Left lung (tissue), 4 donors: ENCODE measurements at regions not wholly inside any gene's neighbourhood (a gene's known extent, or its start where the extent isn't known, plus 50 kb on each side); places are given as distances from the start of the nearest gene placed in this dataset.
A peak's percentile ranks its signal among the peaks of the same experiment; 100 is the strongest.

Source experiments
- ATAC-seq: fragments of 200-7000 bp; cut with Tn5 transposase; one replicate; pipeline ENCODE4 v1.9.1; 2020; ENCODE audit warnings: moderate library complexity
- DNase-seq, 4 donors: peaks; one replicate each; pipeline ENCODE4 v3.0.0-alpha.2; 2013 to 2020
- H3K27ac ChIP-seq, 2 donors: fragments of 200-600 bp; sonication (generic) in 1 of 2; one replicate each; pipeline versions ENCODE4 v1.5.0 to v1.8.0; 2020 to 2021
- H3K27me3 ChIP-seq, 2 donors: fragments of 200-600 bp; sonication (generic) in 1 of 2; one replicate each; pipeline versions ENCODE4 v1.5.0 to v1.8.0; 2020 to 2021
- H3K36me3 ChIP-seq, 2 donors: fragments of 200-600 bp; sonication (generic) in 1 of 2; one replicate each; pipeline versions ENCODE4 v1.5.0 to v1.8.0; 2020 to 2021
- H3K4me1 ChIP-seq, 2 donors: fragments of 200-600 bp; one replicate each; pipeline ENCODE4 v1.8.0; 2021
- H3K4me3 ChIP-seq, 2 donors: fragments of 200-600 bp; sonication (generic) in 1 of 2; one replicate each; pipeline versions ENCODE4 v1.5.0 to v1.8.0; 2020 to 2021; ENCODE audit warnings: mild to moderate bottlenecking in 1 of 2
- H3K9me3 ChIP-seq, 2 donors: fragments of 200-600 bp; sonication (generic) in 1 of 2; one replicate each; pipeline versions ENCODE4 v1.5.0 to v1.8.0; 2020 to 2021
- CTCF ChIP-seq, 2 donors: fragments of 200-600 bp; sonication (generic) in 1 of 2; IDR thresholded peaks; one replicate each; pipeline versions ENCODE4 v1.5.0 to v1.8.0; 2021; ENCODE audit warnings: antibody characterized with exemption in 2 of 2
- intact Hi-C, 2 donors: fragments of 100-400 bp; cut with DNase I; formaldehyde crosslinking; loops; one replicate each; pipeline versions ENCODE4 v1.11.2 to v1.14.2; 2022
- donor health status: DM: no; HTN: yes; CAD: no.
- donor health status: DM: no; HTN: no; CAD: no.

- Histone ChIP-seq H3K4me1 (peaks cover 66 to 88% of the 10 kb centered on the region in 2 donors), H3K36me3 (peaks cover 0 to 4% of the 10 kb centered on the region in 2 donors), H3K27me3 (no peaks in the 10 kb centered on the region), H3K9me3 (no peaks in the 10 kb centered on the region), H3K27ac (peak overlapping the region in 1 of 2 donors; percentile 9), H3K4me3 (no peak overlapping the region)
- ATAC-seq (peak; percentile 77), DNase-seq (peak; percentile 81 to 91 (median 88))
- TF ChIP-seq CTCF (IDR thresholded peaks at IDR 0.05), result peak; percentile 71 to 87
- intact Hi-C loops, result loop anchor here in 1 of 2 donors (5.0 to 10.0 kb wide), 3 partner anchors 47 to 105 kb away; no protein-coding TSS in a partner anchor
Observed at GRCh38 chr17:77429969-77430752, 289.4 kb downstream of the SEC14L1 start.

- no peak for ATAC-seq
- Histone ChIP-seq H3K27me3 (no peaks in the 10 kb centered on the region), H3K4me3 (no peak overlapping the region), H3K36me3 (peaks cover 0 to 8% of the 10 kb centered on the region in 2 donors), H3K4me1 (peaks cover 72 to 88% of the 10 kb centered on the region in 2 donors), H3K9me3 (no peaks in the 10 kb centered on the region), H3K27ac (no peak overlapping the region)
- intact Hi-C loops, result loop anchor here in 1 of 2 donors (5.0 kb wide), 2 partner anchors 45 to 60 kb away; no protein-coding TSS in a partner anchor
- no peak for TF ChIP-seq CTCF (IDR thresholded peaks at IDR 0.05)
- DNase-seq, result peak in 1 of 4 donors; percentile 39
Observed at GRCh38 chr17:77432034-77432661, 291.4 kb downstream of the SEC14L1 start.

GRCh38 chr17:77432742-77433141 lies 292.0 kb downstream of the SEC14L1 start:
- Histone ChIP-seq H3K36me3 (peaks cover 0 to 8% of the 10 kb centered on the region in 2 donors), H3K27me3 (no peaks in the 10 kb centered on the region), H3K4me3 (no peak overlapping the region), H3K9me3 (no peaks in the 10 kb centered on the region), H3K27ac (no peak overlapping the region), H3K4me1 (peaks cover 68 to 88% of the 10 kb centered on the region in 2 donors)
- ATAC-seq (no peak), DNase-seq (no peak)
- no peak for TF ChIP-seq CTCF (IDR thresholded peaks at IDR 0.05)
- intact Hi-C loops, result loop anchor here in 1 of 2 donors (5.0 kb wide), 2 partner anchors 45 to 60 kb away; no protein-coding TSS in a partner anchor

GRCh38 chr17:77433385-77434135 lies 292.8 kb downstream of the SEC14L1 start:
- no peaks in the 10 kb centered on the region for H3K9me3 ChIP-seq
- no peaks in the 10 kb centered on the region for H3K27me3 ChIP-seq
- intact Hi-C loops, result loop anchor here in 1 of 2 donors (5.0 kb wide), 2 partner anchors 44 to 59 kb away; no protein-coding TSS in a partner anchor
- H3K27ac ChIP-seq, result no peak overlapping the region
- DNase-seq (no peak), ATAC-seq (no peak)
- no peak overlapping the region for H3K4me3 ChIP-seq
- peaks cover 65 to 88% of the 10 kb centered on the region in 2 donors for H3K4me1 ChIP-seq
- no peak for TF ChIP-seq CTCF (IDR thresholded peaks at IDR 0.05)
- peaks cover 0 to 8% of the 10 kb centered on the region in 2 donors for H3K36me3 ChIP-seq
